H1 (cell line): ENCODE measurements at regions not wholly inside any gene's neighbourhood (a gene's known extent, or its start where the extent isn't known, plus 50 kb on each side); places are given as distances from the start of the nearest gene placed in this dataset.

ENCODE experiments used
- BRCA1 ChIP-seq: IDR thresholded peaks from 2 replicates; pipeline ENCODE4 v1.6.1; 2012; ENCODE audit warnings: low read depth, low read length, improper control_type of control experiment
- CBX5 ChIP-seq: fragments of 300-800, 300-1000 bp; sonication (generic); IDR thresholded peaks from 2 replicates; pipeline ENCODE4 v1.7.1; 2016; ENCODE audit warnings: antibody characterized with exemption, low read length, low read depth
- CBX8 ChIP-seq: fragments of 300-800, 300-1000 bp; sonication (generic); IDR thresholded peaks from 2 replicates; pipeline ENCODE4 v1.7.1; 2016; ENCODE audit warnings: low read depth, low read length, borderline replicate concordance
- CEBPB ChIP-seq: IDR thresholded peaks from 2 replicates; pipeline ENCODE4 v1.6.1; 2012; ENCODE audit warnings: low read depth, low read length
- CHD2 ChIP-seq: IDR thresholded peaks from 2 replicates; pipeline ENCODE4 v1.6.1; 2012; ENCODE audit warnings: low read length, improper control_type of control experiment
- CTBP2 ChIP-seq: IDR thresholded peaks from 2 replicates; pipeline ENCODE4 v1.7.0; 2011; ENCODE audit warnings: borderline replicate concordance, mild to moderate bottlenecking, moderate library complexity, mixed read lengths, low read length; ENCODE audit not compliant: insufficient read depth, insufficient read length
- CTCF ChIP-seq, 3 experiments: IDR thresholded peaks; 1 replicate in 2 of 3; 2 replicates in 1 of 3; pipeline versions ENCODE4 v1.5.1 to v1.6.1; 2011; ENCODE audit warnings: low read length in 3 of 3, mild to moderate bottlenecking in 3 of 3, inconsistent platforms in 2 of 3, low read depth in 1 of 3, moderate library complexity in 1 of 3; ENCODE audit not compliant: insufficient read depth in 1 of 3; ENCODE audit errors: control extremely low read depth in 1 of 3
- E2F6 ChIP-seq: IDR thresholded peaks from 2 replicates; pipeline ENCODE4 v1.6.1; 2012; ENCODE audit warnings: inconsistent platforms
- EGR1 ChIP-seq: IDR thresholded peaks from 2 replicates; pipeline ENCODE4 v1.6.1; 2011; ENCODE audit warnings: low read depth, low read length, borderline replicate concordance
- EZH2 ChIP-seq: fragments of 200-600 bp; sonication (generic); IDR thresholded peaks from 2 replicates; pipeline ENCODE4 v1.7.1; 2012; ENCODE audit warnings: low read depth, mild to moderate bottlenecking, moderate library complexity, low read length, inconsistent platforms; ENCODE audit not compliant: severe bottlenecking
- GABPA ChIP-seq: IDR thresholded peaks from 2 replicates; pipeline ENCODE4 v1.6.1; 2011; ENCODE audit warnings: mild to moderate bottlenecking, low read length, moderate library complexity, borderline replicate concordance; ENCODE audit not compliant: insufficient read depth
- GTF2F1 ChIP-seq: IDR thresholded peaks from 2 replicates; pipeline ENCODE4 v1.6.1; 2012; ENCODE audit warnings: low read depth, low read length, improper control_type of control experiment, borderline replicate concordance
- KDM1A ChIP-seq: fragments of 200-600, 300-600 bp; sonication (generic); IDR thresholded peaks from 2 replicates; pipeline ENCODE4 v1.7.1; 2016; ENCODE audit warnings: mild to moderate bottlenecking, low read length, borderline replicate concordance
- KDM5A ChIP-seq: fragments of 200-600 bp; IDR thresholded peaks from 2 replicates; pipeline ENCODE4 v1.7.1; 2012; ENCODE audit warnings: mild to moderate bottlenecking, low read length, inconsistent platforms, mixed read lengths
- MAX ChIP-seq: IDR thresholded peaks from 2 replicates; pipeline ENCODE4 v1.6.1; 2012; ENCODE audit warnings: inconsistent platforms
- NRF1 ChIP-seq: IDR thresholded peaks from 2 replicates; pipeline ENCODE4 v1.6.1; 2011; ENCODE audit warnings: mild to moderate bottlenecking, low read depth, low read length, improper control_type of control experiment
- RFX5 ChIP-seq: IDR thresholded peaks from 2 replicates; pipeline ENCODE4 v1.6.1; 2011; ENCODE audit warnings: low read depth, low read length, improper control_type of control experiment, borderline replicate concordance
- RNF2 ChIP-seq: fragments of 200-900, 300-1000 bp; sonication (generic); IDR thresholded peaks from 2 replicates; pipeline ENCODE4 v1.7.1; 2016; ENCODE audit warnings: borderline replicate concordance, low read depth, mild to moderate bottlenecking, antibody characterized with exemption, low read length; ENCODE audit not compliant: poor library complexity, severe bottlenecking; ENCODE audit errors: missing control alignments

- TF ChIP-seq E2F6 (peak; percentile 61), MAX (peak; percentile 42), GTF2F1 (no peak), CBX5 (no peak), KDM1A (no peak; the same call in 1 of the 2 replicates), CEBPB (no peak), CBX8 (no peak), BRCA1 (no peak), KDM5A (no peak), CTBP2 (peak; percentile 64), EZH2 (peak; percentile 31), EGR1 (no peak; the same call in 1 of the 2 replicates), RFX5 (no peak), CTCF (IDR thresholded peaks at IDR 0.05; ENCODE audit: control extremely low read depth in 1 of 3, insufficient read depth in 1 of 3, low read depth in 1 of 3, low read length in 3 of 3) (no peak), RNF2 (peak; percentile 39), CHD2 (no peak), NRF1 (no peak), GABPA (no peak)
Measured at GRCh38 chr4:176001151-176002006, 64.3 kb upstream of the WDR17 start (continued).
